MV-4-11 (cell line): ENCODE measurements at regions not wholly inside any gene's neighbourhood (a gene's known extent, or its start where the extent isn't known, plus 50 kb on each side); places are given as distances from the start of the nearest gene placed in this dataset.
"Not testable (repeated sequence)": the region's sequence is repeated elsewhere in the genome, so short reads cannot be mapped to it uniquely, and the experiment has no call there.

ENCODE experiments used
- DNase-seq: peaks from one replicate; lab custom pipeline; 2025; lab: John Stamatoyannopoulos, UW

GRCh38 chr5:44048276-44048984, 340.8 kb downstream of the FGF10 start:
- DNase-seq, result peak; percentile 78

GRCh38 chr5:44046619-44047364, 342.4 kb downstream of the FGF10 start:
- no peak for DNase-seq

GRCh38 chr5:44044549-44044948, 344.7 kb downstream of the FGF10 start:
- DNase-seq, result not testable (repeated sequence)

GRCh38 chr5:44028226-44028625, 361.0 kb downstream of the FGF10 start:
- DNase-seq, result no peak

- no peak for DNase-seq
These were observed 366.6 kb downstream of the FGF10 start for GRCh38 chr5:44022622-44023021.

- DNase-seq, result peak; percentile 66
These were observed 377.7 kb downstream of the FGF10 start for GRCh38 chr5:44011518-44011917.

- no peak for DNase-seq
These were observed 386.8 kb downstream of the FGF10 start for GRCh38 chr5:44002381-44002901.

GRCh38 chr5:44001675-44002380, 387.4 kb downstream of the FGF10 start:
- DNase-seq, result no peak

GRCh38 chr5:44001236-44001635, 388.0 kb downstream of the FGF10 start:
- DNase-seq, result no peak

GRCh38 chr5:43997647-43998272, 391.5 kb downstream of the FGF10 start:
- no peak for DNase-seq

GRCh38 chr5:43996221-43996620, 393.0 kb downstream of the FGF10 start:
- DNase-seq, result no peak

GRCh38 chr5:43994352-43994708, 391.4 kb downstream of the NNT start:
- DNase-seq, result no peak

- no peak for DNase-seq
These were observed 390.8 kb downstream of the NNT start for GRCh38 chr5:43993634-43994351.

GRCh38 chr5:43985411-43985810, 382.4 kb downstream of the NNT start:
- DNase-seq, result no peak

GRCh38 chr5:43981556-43981955, 378.6 kb downstream of the NNT start:
- DNase-seq, result no peak

GRCh38 chr5:43973908-43974307, 370.9 kb downstream of the NNT start:
- no peak for DNase-seq

GRCh38 chr5:43973318-43973717, 370.3 kb downstream of the NNT start:
- DNase-seq, result peak; percentile 55

GRCh38 chr5:43967165-43967564, 364.2 kb downstream of the NNT start:
- DNase-seq, result no peak

GRCh38 chr5:43959144-43959543, 356.2 kb downstream of the NNT start:
- DNase-seq, result no peak

- no peak for DNase-seq
These were observed 345.0 kb downstream of the NNT start for GRCh38 chr5:43947935-43948334.

- no peak for DNase-seq
These were observed 338.8 kb downstream of the NNT start for GRCh38 chr5:43941806-43942205.

- no peak for DNase-seq
These were observed 337.6 kb downstream of the NNT start for GRCh38 chr5:43940562-43940961.
